A549 (cell line): ENCODE measurements at regions not wholly inside any gene's neighbourhood (a gene's known extent, or its start where the extent isn't known, plus 50 kb on each side); places are given as distances from the start of the nearest gene placed in this dataset.

Experiments
- ATAC-seq, 2 experiments: fragments of 200-7000 bp in 1 of 2; fragments of >200 bp in 1 of 2; cut with Nextera tagmentation in 1 of 2; cut with Tn5 transposase in 1 of 2; 3 replicates each; pipeline versions ENCODE4 v1.8.0 to v1.9.1; 2018 to 2020; ENCODE audit warnings: mild to moderate bottlenecking in 1 of 2, moderate library complexity in 1 of 2
- CTCF ChIA-PET: fragments of 300-600 bp; sonication (Branson Sonifier 250); formaldehyde crosslinking; extraction: SDS; loops from one replicate; lab custom pipeline; 2021; ENCODE audit warnings: antibody characterized with exemption, inconsistent platforms; lab: Yijun Ruan, JAX
- POLR2A ChIA-PET: fragments of 350-600 bp; formaldehyde crosslinking; extraction: SDS; loops from one replicate; lab custom pipeline; 2021; ENCODE audit warnings: antibody characterized with exemption, inconsistent platforms; lab: Yijun Ruan, JAX
- DNase-seq, 2 experiments: peaks; one replicate each; pipeline versions ENCODE4 v3.0.0 to v3.0.0-alpha.2; 2011 to 2016; ENCODE audit warnings: low read depth in 1 of 2, low spot score in 1 of 2
- FAIRE-seq: peaks from 2 replicates; lab custom pipeline; 2011; peaks lifted over from hg19 to GRCh38; lab: Jason Lieb, UNC
- H3K27ac ChIP-seq, 2 experiments: fragments of >200 bp; sonication (Bioruptor Twin); formaldehyde crosslinking; 3 replicates each; pipeline ENCODE4 v1.5.1; 2016 to 2017
- H3K4me1 ChIP-seq: fragments of >200 bp; sonication (Bioruptor Twin); formaldehyde crosslinking; 3 replicates; pipeline ENCODE4 v1.6.1; 2016
- H3K4me2 ChIP-seq: fragments of >200 bp; sonication (Bioruptor Twin); formaldehyde crosslinking; 3 replicates; pipeline ENCODE4 v1.6.1; 2016
- H3K4me3 ChIP-seq: fragments of >200 bp; sonication (Bioruptor Twin); formaldehyde crosslinking; 3 replicates; pipeline ENCODE4 v1.5.1; 2016
- H3K9me3 ChIP-seq: fragments of >200 bp; sonication (Bioruptor Twin); formaldehyde crosslinking; 3 replicates; pipeline ENCODE4 v1.6.1; 2016
- CBX8 ChIP-seq: fragments of 200-600 bp; sonication (generic); IDR thresholded peaks from 2 replicates; pipeline ENCODE4 v1.6.1; 2016
- CHD2 ChIP-seq: fragments of 150-350 bp; IDR thresholded peaks from 2 replicates; pipeline ENCODE4 v1.6.1; 2014; ENCODE audit warnings: low read length; ENCODE audit not compliant: partially characterized antibody
- EHF ChIP-seq: fragments of 250-450 bp; sonication (Bioruptor Pico); IDR thresholded peaks from 2 replicates; pipeline ENCODE4 v1.5.0; 2020; ENCODE audit warnings: mild to moderate bottlenecking
- EHMT2 ChIP-seq: fragments of 200-600 bp; sonication (generic); IDR thresholded peaks from 2 replicates; pipeline ENCODE4 v1.6.1; 2016; ENCODE audit warnings: antibody characterized with exemption, low read depth, mild to moderate bottlenecking, moderate library complexity
- ESRRA ChIP-seq: fragments of 150-350 bp; IDR thresholded peaks from 2 replicates; pipeline ENCODE4 v1.6.1; 2014; ENCODE audit warnings: mild to moderate bottlenecking, low read length, borderline replicate concordance
- FOXS1 ChIP-seq: fragments of 250-450 bp; sonication (Bioruptor Pico); IDR thresholded peaks from 2 replicates; pipeline ENCODE4 v1.5.0; 2020; ENCODE audit warnings: mild to moderate bottlenecking, moderate library complexity
- HEYL ChIP-seq: fragments of 250-450 bp; sonication (Bioruptor Pico); IDR thresholded peaks from 2 replicates; pipeline ENCODE4 v1.8.0; 2021; ENCODE audit warnings: mild to moderate bottlenecking, moderate library complexity
- HOXA7 ChIP-seq: fragments of 250-450 bp; sonication (Bioruptor Pico); IDR thresholded peaks from 2 replicates; pipeline ENCODE4 v1.5.0; 2020; ENCODE audit warnings: mild to moderate bottlenecking, moderate library complexity
- JUNB ChIP-seq: fragments of >200 bp; sonication (Bioruptor Twin); formaldehyde crosslinking; IDR thresholded peaks from 2 replicates; pipeline ENCODE4 v1.6.1; 2016
- MAZ ChIP-seq: fragments of 150-350 bp; IDR thresholded peaks from 2 replicates; pipeline ENCODE4 v1.6.1; 2014; ENCODE audit warnings: antibody characterized with exemption, low read depth, low read length, borderline replicate concordance
- NFE2L2 ChIP-seq: fragments of 150-350 bp; conservative IDR thresholded peaks from 2 replicates; pipeline ENCODE4 v1.6.1; 2014; ENCODE audit warnings: low read length
- NPAS2 ChIP-seq: fragments of 250-450 bp; sonication (Bioruptor Pico); IDR thresholded peaks from 2 replicates; pipeline ENCODE4 v1.8.0; 2022; ENCODE audit warnings: mild to moderate bottlenecking, moderate library complexity, borderline replicate concordance
- NR3C1 ChIP-seq: fragments of >200 bp; sonication (Bioruptor Twin); formaldehyde crosslinking; IDR thresholded peaks from 3 replicates; pipeline ENCODE4 v1.6.1; 2017
- POLR2A ChIP-seq: IDR thresholded peaks from 2 replicates; pipeline ENCODE4 v1.6.1; 2012; ENCODE audit warnings: mild to moderate bottlenecking, low read length
- RAD21 ChIP-seq, 2 experiments: fragments of >200 bp in 1 of 2; sonication (Bioruptor Twin) in 1 of 2; formaldehyde crosslinking in 1 of 2; IDR thresholded peaks in 1 of 2; conservative IDR thresholded peaks in 1 of 2; 2 replicates in 1 of 2; 3 replicates in 1 of 2; pipeline ENCODE4 v1.6.1; 2012 to 2018; ENCODE audit warnings: inconsistent platforms in 1 of 2
- RCOR1 ChIP-seq: fragments of 150-350 bp; IDR thresholded peaks from 2 replicates; pipeline ENCODE4 v1.6.1; 2014; ENCODE audit warnings: antibody characterized with exemption, low read length, low read depth
- SMC3 ChIP-seq: fragments of >200 bp; sonication (Bioruptor Twin); formaldehyde crosslinking; IDR thresholded peaks from 3 replicates; pipeline ENCODE4 v1.6.1; 2018; ENCODE audit warnings: inconsistent platforms
- SREBF2 ChIP-seq: fragments of 450-650 bp; IDR thresholded peaks from 2 replicates; pipeline ENCODE4 v1.6.1; 2014; ENCODE audit warnings: mild to moderate bottlenecking, moderate library complexity
- TFCP2L1 ChIP-seq: fragments of 250-450 bp; sonication (Bioruptor Pico); IDR thresholded peaks from 2 replicates; pipeline ENCODE4 v1.5.0; 2021; ENCODE audit warnings: mild to moderate bottlenecking
- TP53 ChIP-seq: fragments of 250-450 bp; sonication (Bioruptor Pico); IDR thresholded peaks from 2 replicates; pipeline ENCODE4 v1.5.0; 2021; ENCODE audit warnings: mild to moderate bottlenecking, moderate library complexity
- ZC3H11A ChIP-seq: fragments of 450-650 bp; IDR thresholded peaks from 2 replicates; pipeline ENCODE4 v1.6.1; 2014; ENCODE audit warnings: antibody characterized with exemption, mild to moderate bottlenecking
- ZSCAN20 ChIP-seq: fragments of 250-450 bp; sonication (Bioruptor Pico); IDR thresholded peaks from 2 replicates; pipeline ENCODE4 v1.8.0; 2022; ENCODE audit warnings: mild to moderate bottlenecking, moderate library complexity
- WGBS: methylation state at CpG from one replicate; pipeline ENCODE4 v1.1.6; 2017; ENCODE audit errors: missing lambda C conversion rate; 5-methylcytosine and 5-hydroxymethylcytosine counted together
- TF ChIP-seq, protein P1 (sequence below): IDR thresholded peaks from 2 replicates; pipeline ENCODE4 v1.6.1; 2012
- TF ChIP-seq, protein P2 (sequence below): fragments of 450-650 bp; IDR thresholded peaks from 2 replicates; pipeline ENCODE4 v1.6.1; 2014; ENCODE audit warnings: antibody characterized with exemption
- TF ChIP-seq, protein P3 (sequence below): fragments of >200 bp; sonication (Bioruptor Twin); formaldehyde crosslinking; IDR thresholded peaks from 2 replicates; pipeline ENCODE4 v1.6.1; 2016

DNA sequence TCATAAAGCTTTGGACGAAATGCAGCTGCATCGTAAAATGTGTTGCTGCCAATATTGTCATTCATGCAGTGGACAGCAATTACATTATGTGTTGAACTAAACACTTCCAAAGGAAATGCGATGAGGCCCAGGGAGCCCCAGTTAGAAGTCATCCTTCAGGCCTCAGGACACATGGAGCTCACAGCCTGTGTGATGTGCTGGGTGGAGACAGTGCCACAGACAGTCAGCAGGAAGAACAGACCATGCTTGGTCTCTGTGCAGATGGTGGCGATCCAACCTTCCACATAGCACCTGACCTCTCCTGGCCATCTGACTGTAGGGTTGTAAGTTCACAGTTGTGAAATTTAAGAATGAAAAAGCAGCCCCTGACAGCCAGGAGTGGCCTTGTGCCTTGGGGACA lies 118.3 kb upstream of the ALKAL2 start:
- H3K4me1 ChIP-seq, result no peaks in the 10 kb centered on the region
- ChIA-PET CTCF (no interaction called here), POLR2A (no interaction called here)
- FAIRE-seq, result no peak
- H3K27ac ChIP-seq, result no peak overlapping the region
- TF ChIP-seq, protein P1, sequence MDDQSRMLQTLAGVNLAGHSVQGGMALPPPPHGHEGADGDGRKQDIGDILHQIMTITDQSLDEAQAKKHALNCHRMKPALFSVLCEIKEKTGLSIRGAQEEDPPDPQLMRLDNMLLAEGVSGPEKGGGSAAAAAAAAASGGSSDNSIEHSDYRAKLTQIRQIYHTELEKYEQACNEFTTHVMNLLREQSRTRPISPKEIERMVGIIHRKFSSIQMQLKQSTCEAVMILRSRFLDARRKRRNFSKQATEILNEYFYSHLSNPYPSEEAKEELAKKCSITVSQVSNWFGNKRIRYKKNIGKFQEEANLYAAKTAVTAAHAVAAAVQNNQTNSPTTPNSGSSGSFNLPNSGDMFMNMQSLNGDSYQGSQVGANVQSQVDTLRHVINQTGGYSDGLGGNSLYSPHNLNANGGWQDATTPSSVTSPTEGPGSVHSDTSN, result no peak
- TF ChIP-seq RAD21 (conservative IDR thresholded peaks at IDR 0.05 in 1 of 2, IDR thresholded peaks at IDR 0.05 in 1 of 2) (no peak), MAZ (no peak), ZSCAN20 (CRISPR knock-in tag) (no peak), HEYL (CRISPR knock-in tag) (no peak), HOXA7 (no peak), EHMT2 (no peak), RCOR1 (no peak), ESRRA (no peak), NR3C1 (no peak), EHF (CRISPR knock-in tag) (no peak), TP53 (no peak), CHD2 (no peak)
- TF ChIP-seq, protein P2, sequence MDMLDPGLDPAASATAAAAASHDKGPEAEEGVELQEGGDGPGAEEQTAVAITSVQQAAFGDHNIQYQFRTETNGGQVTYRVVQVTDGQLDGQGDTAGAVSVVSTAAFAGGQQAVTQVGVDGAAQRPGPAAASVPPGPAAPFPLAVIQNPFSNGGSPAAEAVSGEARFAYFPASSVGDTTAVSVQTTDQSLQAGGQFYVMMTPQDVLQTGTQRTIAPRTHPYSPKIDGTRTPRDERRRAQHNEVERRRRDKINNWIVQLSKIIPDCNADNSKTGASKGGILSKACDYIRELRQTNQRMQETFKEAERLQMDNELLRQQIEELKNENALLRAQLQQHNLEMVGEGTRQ, result no peak
- DNase-seq, result no peak
- H3K9me3 ChIP-seq, result no peaks in the 10 kb centered on the region; the same call in 2 of the 3 replicates
- no peak overlapping the region for H3K4me3 ChIP-seq
- WGBS, result 0% methylated on average over 4 of the region's 4 CpGs
- no peak overlapping the region for H3K4me2 ChIP-seq
- no peak for ATAC-seq

DNA sequence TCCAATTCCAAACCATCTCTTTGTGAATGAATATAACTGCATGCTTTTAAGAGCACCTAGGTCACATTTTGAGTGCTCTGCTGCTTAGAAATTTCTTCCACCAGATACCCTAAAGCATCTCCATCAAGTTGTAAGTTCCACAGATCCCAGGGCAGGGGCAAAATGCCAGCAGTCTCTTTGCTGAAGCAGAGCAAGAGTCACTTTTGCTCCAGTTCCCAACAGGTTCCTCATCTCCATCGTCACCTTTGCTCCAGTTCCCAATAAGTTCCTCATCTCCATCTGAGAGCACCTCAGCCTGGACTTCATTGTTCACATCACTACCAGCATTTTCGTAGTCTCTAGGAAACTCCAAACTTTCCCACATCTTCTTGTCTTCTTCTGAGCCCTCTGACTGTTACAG lies 116.7 kb upstream of the ALKAL2 start:
- no peak for TF ChIP-seq ZC3H11A
- TF ChIP-seq NFE2L2, result no peak
- no peak for TF ChIP-seq SREBF2
- DNase-seq (no peak), FAIRE-seq (no peak), ATAC-seq (no peak)
- H3K27ac ChIP-seq, result no peak overlapping the region
- no peaks in the 10 kb centered on the region; the same call in 2 of the 3 replicates for H3K9me3 ChIP-seq
- 0% methylated on average over 2 of the region's 2 CpGs for WGBS
- ChIA-PET POLR2A (no interaction called here), CTCF (no interaction called here)
- H3K4me1 ChIP-seq, result no peaks in the 10 kb centered on the region
- no peak overlapping the region for H3K4me3 ChIP-seq
- no peak overlapping the region for H3K4me2 ChIP-seq

DNA sequence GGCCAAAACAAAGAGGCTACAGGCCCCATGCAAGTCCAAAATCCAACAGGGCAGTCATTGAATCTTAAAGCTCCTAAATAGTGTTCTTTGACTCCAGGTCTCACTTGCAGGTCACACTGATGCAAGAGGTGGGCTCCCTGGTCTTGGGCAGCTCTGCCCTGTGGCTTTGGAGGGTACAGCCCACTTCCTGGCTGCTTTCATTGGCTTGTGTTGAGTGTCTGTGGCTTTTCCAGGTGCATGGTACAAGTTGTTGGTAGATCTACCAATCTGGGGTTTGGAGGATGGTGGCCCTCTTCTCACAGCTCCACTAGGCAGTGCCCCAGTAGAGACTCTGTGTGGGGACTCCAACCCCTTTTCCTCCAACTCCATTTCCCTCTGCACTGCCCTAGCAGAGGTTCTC lies 115.8 kb upstream of the ALKAL2 start:
- ChIA-PET POLR2A (no interaction called here), CTCF (no interaction called here)
- no peak for ATAC-seq
- Histone ChIP-seq H3K4me3 (no peak overlapping the region), H3K27ac (no peak overlapping the region), H3K4me2 (no peak overlapping the region), H3K4me1 (no peaks in the 10 kb centered on the region), H3K9me3 (no peaks in the 10 kb centered on the region; the same call in 2 of the 3 replicates)
- DNase-seq, result no peak
- FAIRE-seq, result no peak
- TF ChIP-seq NPAS2 (CRISPR knock-in tag) (no peak), CBX8 (no peak), NFE2L2 (no peak)
- TF ChIP-seq, protein P3, sequence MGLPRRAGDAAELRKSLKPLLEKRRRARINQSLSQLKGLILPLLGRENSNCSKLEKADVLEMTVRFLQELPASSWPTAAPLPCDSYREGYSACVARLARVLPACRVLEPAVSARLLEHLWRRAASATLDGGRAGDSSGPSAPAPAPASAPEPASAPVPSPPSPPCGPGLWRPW, result no peak

DNA sequence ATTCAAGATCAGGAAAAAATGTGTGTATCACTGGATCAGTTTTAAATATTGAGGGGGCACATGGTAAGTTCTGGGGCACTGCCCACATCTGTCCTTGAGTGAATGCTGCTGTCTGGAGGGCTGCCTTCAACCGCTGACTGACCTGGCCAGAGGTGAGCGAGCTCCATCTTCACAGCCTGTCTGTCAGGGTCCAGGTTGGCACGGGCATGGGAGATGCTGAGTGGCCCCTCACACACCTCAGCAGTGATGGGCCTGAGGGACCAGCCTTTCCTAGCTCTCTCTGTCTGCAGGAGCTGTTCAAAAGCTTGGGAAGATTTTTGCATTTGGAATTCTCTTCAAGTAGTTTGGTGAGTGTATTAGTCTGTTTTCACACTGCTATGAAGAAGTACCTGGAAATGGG lies 114.8 kb upstream of the ALKAL2 start:
- ChIA-PET POLR2A (no interaction called here), CTCF (no interaction called here)
- no peak for FAIRE-seq
- no peak for ATAC-seq
- H3K27ac ChIP-seq, result no peak overlapping the region
- no peak for DNase-seq
- no peaks in the 10 kb centered on the region for H3K4me1 ChIP-seq
- TF ChIP-seq TFCP2L1, result no peak
- TF ChIP-seq POLR2A, result no peak
- TF ChIP-seq FOXS1, result no peak
- TF ChIP-seq JUNB, result no peak
- no peak for TF ChIP-seq EHMT2
- TF ChIP-seq CHD2, result no peak
- TF ChIP-seq SMC3, result no peak
- no peak for TF ChIP-seq ZC3H11A
- TF ChIP-seq, all 56 proteins: peak for 0
- H3K9me3 ChIP-seq, result no peaks in the 10 kb centered on the region; the same call in 2 of the 3 replicates
- H3K4me3 ChIP-seq, result no peak overlapping the region
- H3K4me2 ChIP-seq, result no peak overlapping the region
- 0% methylated on average over 1 of the region's 3 CpGs for WGBS
